Naive B cell (primary cell): ENCODE measurements at regions not wholly inside any gene's neighbourhood (a gene's known extent, or its start where the extent isn't known, plus 50 kb on each side); places are given as distances from the start of the nearest gene placed in this dataset.

Experiments
- ATAC-seq, 2 donors: fragments of 150-1000 bp; cut with Tn5 transposase; 2 replicates each; pipeline ENCODE4 v1.10.0; 2021; ENCODE audit warnings: low read depth in 2 of 2, mild to moderate bottlenecking in 2 of 2, moderate library complexity in 2 of 2
- DNase-seq: peaks from one replicate; pipeline ENCODE4 v3.0.0; 2022
- H3K27ac Mint-ChIP-seq, 6 donors: one replicate each; pipeline ENCODE4 v1.8.0; 2020 to 2022; ENCODE audit warnings: mild to moderate bottlenecking in 6 of 6, mixed read lengths in 6 of 6, moderate library complexity in 5 of 6, inconsistent platforms in 2 of 6
- H3K27me3 Mint-ChIP-seq, 3 donors: one replicate each; pipeline ENCODE4 v1.8.0; 2021 to 2022; ENCODE audit warnings: mixed read lengths in 3 of 3, mild to moderate bottlenecking in 1 of 3
- H3K36me3 Mint-ChIP-seq, 2 donors: one replicate each; pipeline ENCODE4 v1.8.0; 2020 to 2022; ENCODE audit warnings: mixed read lengths in 2 of 2, inconsistent platforms in 1 of 2, mild to moderate bottlenecking in 1 of 2
- H3K4me1 Mint-ChIP-seq, 3 donors: one replicate each; pipeline ENCODE4 v1.8.0; 2020 to 2022; ENCODE audit warnings: mixed read lengths in 3 of 3, inconsistent platforms in 1 of 3, mild to moderate bottlenecking in 1 of 3, moderate library complexity in 1 of 3
- H3K4me3 Mint-ChIP-seq, 8 donors: one replicate each; pipeline ENCODE4 v1.8.0; 2020 to 2022; ENCODE audit warnings: mild to moderate bottlenecking in 8 of 8, mixed read lengths in 8 of 8, moderate library complexity in 8 of 8, inconsistent platforms in 2 of 8
- H3K9me3 Mint-ChIP-seq, 7 donors: one replicate each; pipeline ENCODE4 v1.8.0; 2020 to 2022; ENCODE audit warnings: mixed read lengths in 7 of 7, mild to moderate bottlenecking in 5 of 7, inconsistent platforms in 2 of 7, moderate library complexity in 1 of 7

DNA sequence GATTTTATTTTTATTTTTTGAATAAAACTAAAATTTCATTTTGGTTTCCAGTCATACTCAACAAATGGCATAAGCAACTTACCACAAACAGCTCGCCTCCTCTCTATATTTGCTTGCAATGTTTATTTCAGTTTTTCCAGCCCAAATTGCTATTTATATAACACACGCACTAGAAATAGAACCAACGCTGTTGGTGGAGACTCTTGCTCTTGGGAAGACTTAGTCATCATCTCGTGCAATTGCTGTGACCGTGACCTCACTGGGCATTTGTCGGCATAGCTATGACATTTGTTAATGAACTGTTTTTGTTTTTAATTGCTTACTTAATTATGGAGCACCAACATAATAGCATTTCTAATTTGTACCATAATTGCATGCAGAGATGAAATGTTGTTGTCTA lies 153.1 kb upstream of the OTX2 start:
- ATAC-seq = no peak
- Mint-ChIP-seq H3K4me3 (no peak overlapping the region), H3K27ac (no peak overlapping the region)

DNA sequence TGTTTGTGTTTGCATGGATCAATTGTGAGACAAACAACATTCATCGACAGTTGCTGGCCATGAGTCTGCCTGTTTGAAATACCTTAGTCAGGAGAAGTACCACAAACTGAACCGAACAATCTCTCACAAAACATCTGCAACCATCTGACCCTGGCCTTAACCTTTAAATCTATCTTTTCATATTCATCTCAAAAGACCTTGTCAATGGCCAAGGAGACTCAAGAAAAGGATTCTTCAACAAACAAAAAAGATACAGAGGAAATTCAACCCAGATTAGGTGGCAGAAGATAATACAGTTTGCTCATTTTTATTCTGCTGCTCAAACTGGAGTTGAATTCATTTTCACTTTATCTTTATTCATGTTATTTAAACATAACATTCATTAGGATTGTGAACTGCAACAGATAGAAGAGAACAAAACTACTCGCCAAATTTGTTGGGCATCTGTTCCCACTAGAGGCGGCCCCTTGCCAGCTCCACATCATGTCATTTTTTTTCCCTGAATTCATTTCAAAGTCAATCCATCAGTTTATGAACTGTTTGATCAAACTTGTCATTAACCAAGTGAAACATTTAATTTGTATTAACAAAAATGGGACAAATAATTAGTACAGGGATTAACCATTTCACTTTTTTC lies 152.3 kb upstream of the OTX2 start:
- Mint-ChIP-seq H3K36me3 (no peaks in the 10 kb centered on the region), H3K9me3 (no peaks in the 10 kb centered on the region), H3K27me3 (peaks cover 0 to 4% (median 0%) of the 10 kb centered on the region in 3 donors), H3K27ac (no peak overlapping the region), H3K4me1 (no peaks in the 10 kb centered on the region), H3K4me3 (no peak overlapping the region)
- ATAC-seq (no peak), DNase-seq (no peak)

More for the DNA sequence above, 153.1 kb upstream of the OTX2 start:
- H3K4me1 Mint-ChIP-seq = no peaks in the 10 kb centered on the region
- H3K36me3 Mint-ChIP-seq = no peaks in the 10 kb centered on the region
- H3K9me3 Mint-ChIP-seq = no peaks in the 10 kb centered on the region
- H3K27me3 Mint-ChIP-seq = peaks cover 0 to 5% (median 0%) of the 10 kb centered on the region in 3 donors
- no peak for DNase-seq

GRCh38 chr14:56959869-56960268 lies 149.6 kb upstream of the OTX2 start:
- no peaks in the 10 kb centered on the region for H3K36me3 Mint-ChIP-seq
- no peaks in the 10 kb centered on the region for H3K4me1 Mint-ChIP-seq
- H3K9me3 Mint-ChIP-seq = no peaks in the 10 kb centered on the region
- H3K27ac Mint-ChIP-seq = no peak overlapping the region
- peaks cover 0 to 13% (median 0%) of the 10 kb centered on the region in 3 donors for H3K27me3 Mint-ChIP-seq
- no peak overlapping the region for H3K4me3 Mint-ChIP-seq
- no peak for DNase-seq
- ATAC-seq = no peak

- Mint-ChIP-seq H3K36me3 (no peaks in the 10 kb centered on the region), H3K4me3 (no peak overlapping the region), H3K27ac (no peak overlapping the region), H3K9me3 (no peaks in the 10 kb centered on the region), H3K27me3 (peaks cover 0 to 13% (median 0%) of the 10 kb centered on the region in 3 donors), H3K4me1 (no peaks in the 10 kb centered on the region)
- ATAC-seq (no peak), DNase-seq (no peak)
These were observed 148.8 kb upstream of the OTX2 start for GRCh38 chr14:56959121-56959520.

- no peaks in the 10 kb centered on the region for H3K36me3 Mint-ChIP-seq
- no peak overlapping the region for H3K27ac Mint-ChIP-seq
- ATAC-seq (no peak), DNase-seq (no peak)
- H3K4me1 Mint-ChIP-seq = no peaks in the 10 kb centered on the region
- peaks cover 0 to 13% (median 0%) of the 10 kb centered on the region in 3 donors for H3K27me3 Mint-ChIP-seq
- no peak overlapping the region for H3K4me3 Mint-ChIP-seq
- H3K9me3 Mint-ChIP-seq = no peaks in the 10 kb centered on the region
These were observed 145.9 kb upstream of the OTX2 start for GRCh38 chr14:56956182-56956581.

DNA sequence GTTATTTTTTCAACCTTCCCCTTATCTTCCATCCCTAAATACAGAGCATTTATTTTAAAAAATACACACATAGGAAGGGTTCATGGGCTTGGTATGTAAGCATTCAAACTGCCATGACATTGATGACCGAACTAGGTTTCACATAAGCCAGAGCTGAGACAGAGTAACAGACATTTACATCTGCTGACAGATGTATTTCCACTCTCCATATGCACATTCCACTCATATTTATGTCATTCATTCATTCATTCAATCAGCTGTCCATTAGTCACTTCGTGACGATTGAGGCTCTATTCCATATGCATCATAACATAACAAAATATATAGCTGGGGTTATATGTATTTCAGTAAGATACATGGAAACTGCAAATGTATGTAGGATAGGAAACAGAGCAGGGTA lies 145.5 kb upstream of the OTX2 start:
- Mint-ChIP-seq H3K27ac (no peak overlapping the region), H3K27me3 (peaks cover 0 to 13% (median 0%) of the 10 kb centered on the region in 3 donors), H3K9me3 (no peaks in the 10 kb centered on the region), H3K4me1 (no peaks in the 10 kb centered on the region), H3K36me3 (no peaks in the 10 kb centered on the region), H3K4me3 (no peak overlapping the region)
- ATAC-seq = no peak
- no peak for DNase-seq

DNA sequence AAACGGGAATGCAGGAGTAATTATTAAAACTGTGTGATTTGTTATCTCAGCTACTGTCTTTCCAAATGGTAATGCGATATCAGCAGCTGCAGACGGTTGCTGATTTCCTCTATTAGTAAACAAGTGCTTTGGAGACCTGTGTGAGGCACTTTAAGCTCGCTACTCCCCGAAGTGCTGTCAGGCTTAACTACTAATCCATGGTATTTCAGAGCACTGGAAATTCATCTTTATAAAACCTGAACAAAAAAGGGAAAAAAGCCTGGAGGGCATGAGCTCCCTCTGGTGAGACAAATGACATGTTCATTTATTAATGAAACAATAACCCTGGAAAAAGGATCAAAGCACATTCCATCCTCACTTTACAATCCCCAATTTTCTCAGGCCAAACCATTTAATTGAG lies 143.6 kb upstream of the OTX2 start:
- Mint-ChIP-seq H3K36me3 (no peaks in the 10 kb centered on the region), H3K27me3 (peaks cover 0 to 13% (median 5%) of the 10 kb centered on the region in 3 donors), H3K27ac (no peak overlapping the region), H3K9me3 (no peaks in the 10 kb centered on the region), H3K4me1 (no peaks in the 10 kb centered on the region), H3K4me3 (no peak overlapping the region)
- DNase-seq = no peak
- ATAC-seq = no peak

DNA sequence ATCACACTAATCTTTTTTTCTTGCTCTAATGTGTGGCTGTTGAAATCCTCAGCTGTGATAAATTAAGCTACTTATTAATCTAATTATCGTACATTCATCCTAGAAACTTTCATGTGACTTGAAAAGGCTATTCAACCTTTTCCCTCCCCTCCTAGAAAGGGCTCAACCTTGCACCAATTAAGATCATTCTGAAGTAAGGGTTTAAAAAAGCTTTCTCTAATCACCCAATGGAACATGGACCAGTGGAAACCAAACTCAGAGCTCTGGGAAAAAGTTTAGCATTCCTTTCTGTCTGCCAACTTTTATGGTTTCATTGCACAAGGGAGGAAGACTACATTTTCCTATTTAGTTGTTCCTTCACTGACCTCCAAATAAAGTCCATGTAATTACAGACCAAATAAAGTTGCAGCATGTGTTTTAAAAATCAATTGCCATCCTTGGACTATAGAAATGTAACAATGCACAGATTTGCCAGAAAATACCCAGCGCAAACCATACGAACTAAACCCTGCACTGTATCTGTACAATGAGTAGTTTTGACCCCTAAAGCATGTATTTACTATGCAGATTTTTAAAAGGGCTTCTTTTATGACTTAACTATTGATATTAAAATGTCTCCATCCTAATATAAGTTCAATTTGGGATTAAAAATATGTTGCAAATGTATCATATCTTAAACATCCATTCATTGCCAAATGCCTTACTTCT lies 142.6 kb upstream of the OTX2 start:
- H3K4me1 Mint-ChIP-seq = no peaks in the 10 kb centered on the region
- no peaks in the 10 kb centered on the region for H3K9me3 Mint-ChIP-seq
- H3K4me3 Mint-ChIP-seq = no peak overlapping the region
- no peak for ATAC-seq
- DNase-seq = no peak
- H3K36me3 Mint-ChIP-seq = no peaks in the 10 kb centered on the region
- H3K27ac Mint-ChIP-seq = no peak overlapping the region
- peaks cover 0 to 13% (median 5%) of the 10 kb centered on the region in 3 donors for H3K27me3 Mint-ChIP-seq

GRCh38 chr14:56949828-56950227 lies 139.5 kb upstream of the OTX2 start:
- Mint-ChIP-seq H3K27me3 (peaks cover 7 to 9% (median 8%) of the 10 kb centered on the region in 3 donors), H3K36me3 (no peaks in the 10 kb centered on the region), H3K27ac (no peak overlapping the region), H3K4me1 (no peaks in the 10 kb centered on the region), H3K4me3 (no peak overlapping the region), H3K9me3 (peaks cover 0 to 3% (median 0%) of the 10 kb centered on the region in 7 donors)
- ATAC-seq (no peak), DNase-seq (no peak)

DNA sequence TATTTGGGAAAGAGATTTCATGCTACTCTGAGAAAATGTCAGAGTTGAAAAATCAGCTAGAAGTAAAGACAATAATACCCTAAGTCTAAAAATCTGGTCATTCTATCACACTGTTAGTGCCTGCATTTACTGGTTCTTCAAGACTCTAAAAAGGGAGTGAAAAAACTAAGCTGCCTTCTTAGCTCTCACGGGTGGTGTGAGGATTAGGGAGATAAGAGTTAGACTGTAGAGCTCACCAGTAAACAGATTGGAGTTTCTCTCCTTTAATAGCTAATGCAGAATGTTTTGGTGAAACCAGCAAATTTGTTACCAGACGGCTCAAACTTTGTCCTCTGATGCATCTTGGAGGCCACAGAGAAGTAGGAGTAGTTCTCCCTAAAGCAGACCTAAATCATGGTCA lies 135.0 kb upstream of the OTX2 start:
- ATAC-seq = no peak
- no peak for DNase-seq
- Mint-ChIP-seq H3K9me3 (peaks cover 2 to 21% (median 6%) of the 10 kb centered on the region in 7 donors), H3K27me3 (peaks cover 8 to 17% (median 9%) of the 10 kb centered on the region in 3 donors), H3K36me3 (no peaks in the 10 kb centered on the region), H3K4me1 (no peaks in the 10 kb centered on the region), H3K27ac (no peak overlapping the region), H3K4me3 (no peak overlapping the region)

- ATAC-seq = no peak
- H3K27me3 Mint-ChIP-seq = peaks cover 5 to 17% (median 8%) of the 10 kb centered on the region in 3 donors
- no peak for DNase-seq
- no peaks in the 10 kb centered on the region for H3K36me3 Mint-ChIP-seq
- H3K27ac Mint-ChIP-seq = no peak overlapping the region
- peaks cover 3 to 26% (median 7%) of the 10 kb centered on the region in 7 donors for H3K9me3 Mint-ChIP-seq
- no peak overlapping the region for H3K4me3 Mint-ChIP-seq
- H3K4me1 Mint-ChIP-seq = no peaks in the 10 kb centered on the region
These were observed 134.1 kb upstream of the OTX2 start for GRCh38 chr14:56944397-56944796.

DNA sequence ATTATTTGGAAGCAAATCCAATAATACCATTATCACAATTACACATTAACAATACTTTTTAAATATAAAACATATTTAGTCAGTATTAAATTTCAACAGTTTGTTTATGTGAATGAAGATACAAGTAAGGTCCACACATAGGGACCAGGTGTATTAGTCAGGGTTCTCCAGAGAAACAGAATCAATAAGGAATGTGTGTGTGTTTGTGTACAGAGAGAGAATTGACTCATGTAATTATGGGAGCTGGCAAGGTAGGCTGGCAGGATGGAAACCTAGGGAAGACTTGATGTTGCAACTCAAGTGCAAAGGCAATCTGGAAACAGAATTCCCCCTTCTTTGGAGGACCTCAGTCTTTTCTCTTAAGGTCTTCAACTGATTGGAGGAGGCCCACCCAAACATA lies 123.2 kb upstream of the OTX2 start:
- DNase-seq = no peak

GRCh38 chr14:56918849-56919574 lies 108.7 kb upstream of the OTX2 start:
- Mint-ChIP-seq H3K4me1 (no peaks in the 10 kb centered on the region), H3K4me3 (no peak overlapping the region), H3K27ac (no peak overlapping the region), H3K36me3 (no peaks in the 10 kb centered on the region), H3K9me3 (peaks cover 3 to 11% (median 6%) of the 10 kb centered on the region in 7 donors), H3K27me3 (peaks cover 0 to 10% (median 0%) of the 10 kb centered on the region in 3 donors)
- ATAC-seq = no peak
- no peak for DNase-seq

More for the DNA sequence above, 123.2 kb upstream of the OTX2 start:
- Mint-ChIP-seq H3K27me3 (peaks cover 0 to 3% (median 0%) of the 10 kb centered on the region in 3 donors), H3K27ac (no peak overlapping the region), H3K9me3 (peaks cover 0 to 10% (median 1%) of the 10 kb centered on the region in 7 donors), H3K4me3 (no peak overlapping the region), H3K36me3 (no peaks in the 10 kb centered on the region), H3K4me1 (no peaks in the 10 kb centered on the region)
- ATAC-seq = no peak

- no peak overlapping the region for H3K4me3 Mint-ChIP-seq
- ATAC-seq (no peak), DNase-seq (no peak)
- no peaks in the 10 kb centered on the region for H3K4me1 Mint-ChIP-seq
- H3K27ac Mint-ChIP-seq = no peak overlapping the region
- H3K9me3 Mint-ChIP-seq = peaks cover 0 to 8% (median 2%) of the 10 kb centered on the region in 7 donors
- H3K27me3 Mint-ChIP-seq = peaks cover 11 to 20% (median 12%) of the 10 kb centered on the region in 3 donors
- H3K36me3 Mint-ChIP-seq = no peaks in the 10 kb centered on the region
These were observed 95.0 kb upstream of the OTX2 start for GRCh38 chr14:56905282-56905681.
